GM19452 (cell line): ENCODE measurements at regions not wholly inside any gene's neighbourhood (a gene's known extent, or its start where the extent isn't known, plus 50 kb on each side); places are given as distances from the start of the nearest gene placed in this dataset.

Experiments used
- ATAC-seq: cut with Tn5 transposase; IDR thresholded peaks from one replicate; pipeline ENCODE4 v1.9.1; 2021; ENCODE audit not compliant: unreplicated experiment

DNA sequence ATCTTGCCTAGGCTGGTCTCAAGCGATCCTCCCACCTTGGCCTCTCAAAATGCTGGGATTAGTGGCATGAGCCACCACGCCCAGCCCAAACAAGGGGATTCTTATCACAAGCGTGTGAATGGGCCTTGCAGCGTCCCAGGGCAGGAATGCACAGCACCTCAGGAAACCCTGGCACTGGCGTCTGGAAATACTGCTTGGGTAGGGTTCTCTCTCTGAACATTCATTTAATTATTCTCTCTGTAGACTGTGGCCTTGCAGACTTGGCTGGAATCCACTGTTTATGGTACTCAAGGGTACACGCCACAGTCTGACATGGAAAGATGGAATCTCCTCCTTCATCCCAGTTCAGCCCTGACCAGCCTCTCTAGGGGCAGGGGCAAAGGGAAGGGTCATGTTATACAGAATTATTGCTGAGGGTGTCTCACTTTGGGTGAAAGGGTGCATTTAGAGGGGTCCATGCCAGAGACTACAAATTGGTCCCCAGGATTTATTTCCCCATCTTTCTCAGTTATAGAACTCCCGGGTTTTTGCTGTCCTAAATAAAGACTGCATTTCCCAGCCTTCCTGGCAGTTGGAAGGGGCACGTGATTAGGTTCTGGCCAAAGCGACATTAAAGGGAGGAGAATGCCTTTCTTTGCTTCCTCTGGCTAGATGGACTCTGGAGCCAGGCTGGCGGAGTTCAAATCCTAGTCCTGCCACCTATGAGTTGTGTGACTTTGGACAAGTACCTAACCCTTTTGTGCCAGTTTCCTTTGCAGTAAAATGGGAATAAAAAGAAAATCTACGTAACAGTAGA, 147.2 kb upstream of the HAAO start:
- ATAC-seq: no peak

DNA sequence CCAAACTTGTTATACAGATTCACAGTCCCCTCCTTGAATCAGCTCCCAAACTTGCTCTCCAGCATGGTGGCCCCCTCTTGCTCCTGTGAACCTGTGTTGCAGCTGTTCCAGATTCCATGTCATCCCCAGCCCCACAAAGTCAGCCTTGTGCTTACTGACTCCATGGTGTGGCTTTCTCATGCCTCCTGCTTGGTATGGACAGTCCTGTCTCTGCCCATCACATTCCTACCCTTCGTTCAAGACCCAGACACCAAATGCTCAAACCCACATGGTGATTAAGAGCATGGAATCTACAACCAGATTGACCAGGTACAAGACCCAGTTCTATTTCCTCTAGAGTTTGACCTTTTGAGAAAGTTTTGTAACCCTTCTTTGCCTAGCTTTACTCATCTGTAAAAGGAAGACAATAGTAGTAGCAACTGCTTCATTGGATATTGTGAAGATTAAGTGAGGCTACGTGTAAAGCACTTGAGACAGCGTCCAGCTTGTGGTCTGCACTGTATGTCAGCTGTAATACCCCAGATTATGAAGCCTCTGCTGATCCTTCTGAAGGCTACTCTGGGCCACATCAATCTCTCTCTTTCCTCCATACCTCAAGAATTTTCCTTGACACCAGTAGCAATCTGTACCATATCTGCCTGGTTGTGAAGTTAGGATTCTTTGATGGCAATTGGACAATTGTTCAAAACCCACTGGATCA, 146.4 kb upstream of the HAAO start:
- ATAC-seq: no peak

DNA sequence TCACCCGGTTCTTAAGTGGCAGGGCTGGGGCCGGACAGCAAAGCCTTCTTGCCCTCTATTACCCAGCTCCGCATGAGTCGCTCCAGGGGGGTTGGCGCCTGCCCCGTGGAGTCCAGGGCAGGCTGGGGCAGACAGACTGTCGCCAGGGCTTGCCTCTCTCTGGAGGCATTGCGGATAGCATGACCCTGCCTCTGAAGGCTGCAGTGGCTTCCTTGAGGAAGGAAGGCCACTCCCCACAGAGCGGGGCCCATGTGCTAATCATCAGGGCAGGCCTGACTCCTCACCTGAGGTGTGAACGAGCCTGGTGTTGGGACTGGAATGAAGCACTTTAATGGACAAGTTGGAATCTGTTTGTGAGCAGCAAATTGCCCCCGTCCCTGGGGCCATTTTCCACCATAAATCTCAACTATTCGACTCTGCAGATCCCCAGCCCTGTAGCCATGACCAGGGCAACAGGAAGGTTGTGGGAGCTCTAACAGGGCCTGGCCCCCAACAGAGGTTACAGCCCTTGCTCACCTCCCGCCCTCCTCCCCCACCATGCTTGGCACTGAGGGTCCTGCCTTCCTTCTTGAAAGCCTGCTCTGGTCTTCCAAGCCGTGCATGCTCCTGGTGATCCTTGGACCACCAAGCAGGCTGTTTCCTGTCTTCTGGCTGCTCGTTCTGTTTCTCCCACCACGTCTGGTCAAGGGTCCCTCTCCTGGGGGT, 144.9 kb upstream of the HAAO start:
- no peak for ATAC-seq

DNA sequence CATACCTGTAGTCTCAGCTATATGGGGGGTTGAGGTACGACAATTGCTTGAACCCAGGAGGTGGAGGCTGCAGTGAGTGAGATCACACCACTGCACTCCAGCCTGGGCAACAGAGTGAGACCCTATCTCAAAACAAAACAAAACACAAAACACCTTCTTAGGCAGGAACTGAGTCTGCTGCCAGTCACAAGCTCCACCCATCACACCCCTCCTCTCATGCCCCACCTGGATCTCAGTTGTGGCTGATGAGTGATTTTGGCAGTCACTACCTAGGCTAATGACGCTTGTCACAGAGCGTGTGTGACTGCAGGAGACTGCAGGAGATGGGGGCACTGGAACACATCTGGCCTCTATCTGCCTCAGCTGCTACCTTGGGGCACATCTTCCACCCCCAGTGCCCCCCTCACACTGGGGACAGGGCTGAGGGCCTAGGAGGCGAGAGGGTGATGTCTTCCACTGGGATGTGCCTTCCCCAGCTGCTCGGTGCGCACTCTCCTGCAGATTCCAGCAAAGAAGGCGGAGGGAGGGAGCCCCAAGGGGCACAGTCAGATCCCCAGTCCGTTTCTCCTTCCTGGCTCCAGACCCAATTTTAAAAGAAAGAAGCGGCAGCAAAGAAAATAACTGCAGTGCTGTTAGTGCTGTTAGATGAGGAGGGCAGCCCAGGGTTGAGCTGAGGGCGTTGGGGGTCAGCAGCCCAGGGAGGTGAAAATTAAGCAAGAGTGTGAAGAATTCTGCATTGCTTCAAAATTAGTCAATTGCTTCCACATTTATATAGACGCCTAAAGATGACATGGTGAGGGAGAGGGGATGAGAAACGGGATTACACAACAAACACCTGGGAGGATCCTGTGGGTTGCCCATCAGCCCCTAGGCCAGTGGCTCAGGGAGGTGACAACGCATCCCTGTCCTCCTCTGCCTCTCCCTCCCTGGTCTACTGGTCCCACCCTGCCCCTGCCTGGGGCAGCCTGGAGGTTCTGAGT, 143.6 kb upstream of the HAAO start:
- no peak for ATAC-seq

DNA sequence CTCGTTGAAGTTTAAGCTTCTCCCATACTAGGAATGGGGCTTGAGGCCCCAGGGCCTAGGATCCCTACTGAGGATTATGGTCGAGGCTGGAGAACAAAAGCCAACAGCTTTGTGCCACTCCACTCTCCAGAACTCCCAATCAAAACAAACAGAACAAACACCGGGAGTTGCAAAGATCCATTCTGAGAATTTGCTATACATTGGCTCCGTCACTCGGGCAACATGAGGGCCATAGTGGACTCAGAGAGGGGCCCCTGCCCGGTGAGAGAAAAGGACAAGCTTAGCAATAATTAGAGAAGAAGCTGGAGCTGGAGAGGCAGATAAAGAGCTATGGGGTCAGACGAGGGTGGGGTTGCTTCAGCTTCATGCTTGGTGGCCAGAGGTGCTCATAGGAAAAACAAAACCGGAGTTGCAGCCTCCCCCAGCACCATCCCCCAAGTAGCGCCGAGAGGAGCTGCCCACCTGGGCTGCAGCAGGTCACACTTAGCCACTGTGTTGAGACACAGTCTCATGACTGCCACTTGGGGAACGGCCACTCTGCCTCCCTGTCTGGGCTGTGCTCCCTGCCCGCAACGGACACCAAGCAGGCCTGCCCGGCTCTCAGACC, 142.3 kb upstream of the HAAO start:
- ATAC-seq: no peak

DNA sequence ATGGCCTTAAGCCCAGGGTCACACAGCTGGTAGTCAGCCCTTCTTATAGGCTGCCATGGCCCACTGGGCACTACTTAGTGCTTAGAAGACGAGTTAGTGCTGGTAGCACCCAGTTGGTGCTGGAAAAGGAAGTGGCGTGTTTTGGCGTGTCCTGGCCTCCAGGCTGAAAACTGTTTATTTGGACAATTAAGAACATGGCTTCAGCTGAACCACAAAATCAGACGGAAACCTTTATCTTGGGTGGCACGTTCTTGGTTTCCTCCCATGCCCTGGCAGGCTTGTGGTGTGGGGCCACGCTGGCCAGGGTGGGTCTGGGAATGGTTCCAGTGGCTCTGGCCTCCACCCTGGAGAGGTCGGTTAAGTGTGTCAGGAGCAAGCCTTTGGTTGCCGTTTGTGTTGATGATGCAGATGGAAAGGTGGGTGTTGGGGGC, 141.5 kb upstream of the HAAO start:
- ATAC-seq: no peak

DNA sequence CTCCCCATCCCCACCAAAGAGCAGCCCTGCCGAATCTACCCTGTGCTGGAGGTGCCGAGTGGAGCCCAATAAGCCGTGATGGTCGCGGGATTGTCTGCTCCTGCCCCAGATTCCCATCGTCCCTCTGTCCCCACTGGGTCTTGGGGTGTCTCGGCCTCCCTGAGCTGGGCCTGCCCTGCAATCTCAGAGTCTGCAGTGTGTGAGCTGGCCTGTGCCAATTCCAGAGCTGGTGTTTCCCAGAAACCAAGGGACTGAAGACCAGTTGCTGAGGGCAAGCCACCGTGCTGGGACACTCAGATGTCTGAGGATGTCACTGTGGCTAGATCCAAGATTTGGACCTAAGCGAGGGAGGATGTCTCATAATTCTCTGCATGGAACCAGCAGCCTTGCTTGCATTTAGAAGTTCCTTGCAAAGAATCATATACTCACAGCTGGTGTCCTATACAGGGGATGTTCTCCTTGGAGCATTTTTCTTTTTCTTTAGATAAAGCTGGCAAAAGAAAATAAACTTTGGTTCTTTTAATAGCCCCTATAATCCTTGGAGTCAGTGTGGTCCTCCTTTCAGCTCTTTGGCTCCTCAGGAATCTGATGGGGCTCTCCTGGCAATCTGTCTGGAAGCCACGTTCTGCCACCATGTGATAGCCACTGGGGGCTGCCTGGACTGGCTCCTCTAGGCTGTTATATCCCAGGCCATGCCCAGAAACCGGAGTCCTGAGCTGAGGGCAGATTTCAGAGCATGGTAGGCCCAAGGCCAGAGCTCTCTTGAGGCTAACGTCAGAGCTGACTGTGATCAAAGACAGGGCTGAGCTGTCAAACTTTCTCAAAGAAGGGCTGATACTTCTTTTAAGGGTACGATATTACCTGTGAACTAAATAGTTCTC, 140.1 kb upstream of the HAAO start:
- no peak for ATAC-seq

DNA sequence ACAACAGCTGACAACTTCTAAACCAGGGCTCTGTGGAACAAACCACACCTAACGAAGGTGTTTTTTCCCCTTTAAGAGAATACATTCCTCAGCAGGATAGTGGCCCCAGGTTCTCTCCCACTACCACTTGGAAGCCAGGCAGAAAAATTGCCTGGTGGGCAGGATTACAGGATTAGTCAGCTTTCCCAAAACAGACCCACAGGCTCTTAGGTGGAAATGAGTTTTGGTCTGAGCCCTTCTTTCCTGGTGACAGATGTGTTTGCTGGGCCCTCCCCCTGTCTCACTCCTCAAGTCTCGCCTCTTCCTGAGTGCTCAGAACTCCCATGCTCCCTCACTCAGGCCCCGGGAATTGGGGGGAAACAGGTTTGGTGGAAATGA, 139.4 kb upstream of the HAAO start:
- ATAC-seq: no peak

DNA sequence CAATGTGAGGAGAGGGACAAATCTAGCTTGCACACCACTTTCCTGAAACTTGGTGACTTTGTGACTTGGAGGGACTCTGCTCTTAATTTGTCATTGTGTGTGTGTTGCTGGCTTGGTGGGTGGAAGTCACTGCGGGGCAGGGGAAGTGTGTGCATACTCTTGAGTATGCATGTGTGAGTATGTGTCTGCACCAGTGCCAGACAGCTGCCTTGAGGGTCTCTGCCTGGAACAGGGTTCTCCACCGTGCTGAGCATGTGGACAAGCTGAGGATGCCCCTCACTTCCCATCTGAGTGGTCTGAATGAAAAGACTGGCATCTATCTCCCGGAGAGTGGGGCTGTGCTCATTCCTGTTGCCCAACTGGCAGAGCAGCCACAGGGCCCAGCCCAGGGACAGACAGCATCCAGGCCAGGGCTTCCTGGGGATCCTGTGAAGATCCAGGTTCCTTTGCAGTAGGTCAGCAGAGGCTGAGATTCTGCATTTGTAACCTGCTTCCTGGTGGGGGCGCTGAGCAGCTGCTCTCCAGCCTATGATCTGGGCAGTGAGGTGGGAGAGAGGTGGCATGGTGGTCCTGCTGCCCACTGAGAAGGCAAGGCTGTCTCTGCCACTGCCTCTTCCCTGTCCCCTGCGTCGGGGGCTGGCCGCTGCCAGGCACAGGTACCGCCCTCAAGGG, 138.9 kb upstream of the HAAO start:
- no peak for ATAC-seq

DNA sequence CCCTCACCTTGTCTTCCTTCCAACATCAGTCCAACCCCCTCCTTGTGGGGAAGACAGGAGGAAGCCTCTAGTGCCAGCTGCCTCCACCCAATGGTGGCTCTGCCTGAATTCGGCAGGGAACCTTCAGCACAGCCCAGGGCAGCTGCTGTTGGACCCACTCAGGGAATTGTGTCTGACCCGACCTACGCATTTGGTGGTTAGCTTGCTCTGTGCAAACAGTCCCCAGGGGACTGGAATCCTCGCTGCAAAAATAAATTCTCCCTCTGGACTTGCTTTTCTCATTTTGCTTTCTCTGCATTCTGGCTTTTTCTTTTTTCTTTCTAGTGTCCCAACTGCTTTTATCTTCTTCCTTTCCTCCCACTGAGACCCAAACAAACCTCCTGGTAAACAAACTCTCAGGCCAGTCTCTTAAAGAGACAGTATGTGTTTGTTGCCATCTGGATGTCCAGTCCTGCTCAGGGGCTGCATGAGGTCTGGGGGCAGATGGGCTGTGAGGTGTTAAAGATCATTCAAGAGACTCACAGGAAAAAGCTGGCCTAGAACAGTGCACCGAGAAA, 137.7 kb upstream of the HAAO start:
- no peak for ATAC-seq

DNA sequence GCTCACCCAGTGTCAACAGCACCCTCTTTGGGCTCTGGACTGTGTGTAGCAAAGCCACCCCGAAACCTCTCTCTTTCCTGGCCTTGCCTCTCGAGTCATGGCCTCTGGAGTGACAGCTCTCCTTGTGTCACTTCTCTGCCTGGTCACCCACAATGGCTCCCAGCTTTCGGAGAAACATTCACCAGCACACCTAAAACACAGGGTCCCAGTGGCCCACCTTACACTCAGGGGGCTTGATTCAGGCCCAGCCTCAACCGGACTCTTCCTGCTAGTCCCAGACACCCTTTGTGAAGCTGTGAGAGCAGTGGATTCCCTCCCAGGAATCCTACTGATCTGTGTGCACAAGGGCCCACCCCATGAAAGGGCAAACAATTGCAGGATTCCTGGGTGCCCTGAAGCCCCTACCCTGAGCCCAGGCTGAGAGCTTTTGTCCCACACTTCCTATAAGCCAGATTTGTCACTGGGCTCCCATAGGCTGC, 137.2 kb upstream of the HAAO start:
- no peak for ATAC-seq

DNA sequence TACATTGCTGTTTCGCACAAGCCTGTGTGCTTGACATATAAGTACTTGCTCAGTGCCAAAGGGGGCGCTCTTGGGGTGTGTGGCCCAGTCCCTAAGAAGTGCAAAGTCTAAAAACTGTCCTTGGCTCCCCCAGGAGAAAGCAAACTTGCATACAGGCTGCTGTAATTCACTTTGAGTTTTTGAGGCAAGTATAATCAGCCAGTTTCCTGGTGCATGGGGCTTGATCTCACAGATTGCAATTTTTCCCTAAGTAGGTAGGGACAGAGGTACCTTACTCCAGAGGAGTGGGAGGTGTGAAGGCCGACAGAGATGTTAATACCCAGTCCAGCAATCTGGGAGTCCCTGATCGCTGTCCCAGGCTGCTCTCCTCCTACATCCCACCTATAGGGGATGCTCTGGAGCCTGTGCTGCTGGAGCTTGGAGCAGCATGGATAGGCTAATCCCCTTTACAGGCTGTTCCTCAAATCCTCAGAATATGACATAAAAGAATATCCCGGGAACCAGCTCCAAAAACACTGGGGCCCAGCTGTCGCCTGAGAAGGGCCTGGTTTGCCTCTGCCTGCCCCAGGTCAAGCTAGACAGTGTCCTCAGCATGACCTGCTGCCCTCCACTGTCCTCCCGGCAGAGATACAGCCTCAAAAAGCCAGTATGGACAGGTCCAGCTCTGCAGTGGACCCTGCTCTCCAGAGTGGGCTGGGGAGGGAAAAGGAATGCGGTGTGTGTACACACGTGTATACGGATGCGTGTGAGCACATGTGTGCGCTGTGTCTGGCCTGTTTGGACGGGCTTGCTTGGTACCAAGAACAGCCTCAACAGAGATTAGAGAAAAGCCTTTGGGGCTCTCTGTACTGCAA, 136.5 kb upstream of the HAAO start:
- ATAC-seq: no peak

DNA sequence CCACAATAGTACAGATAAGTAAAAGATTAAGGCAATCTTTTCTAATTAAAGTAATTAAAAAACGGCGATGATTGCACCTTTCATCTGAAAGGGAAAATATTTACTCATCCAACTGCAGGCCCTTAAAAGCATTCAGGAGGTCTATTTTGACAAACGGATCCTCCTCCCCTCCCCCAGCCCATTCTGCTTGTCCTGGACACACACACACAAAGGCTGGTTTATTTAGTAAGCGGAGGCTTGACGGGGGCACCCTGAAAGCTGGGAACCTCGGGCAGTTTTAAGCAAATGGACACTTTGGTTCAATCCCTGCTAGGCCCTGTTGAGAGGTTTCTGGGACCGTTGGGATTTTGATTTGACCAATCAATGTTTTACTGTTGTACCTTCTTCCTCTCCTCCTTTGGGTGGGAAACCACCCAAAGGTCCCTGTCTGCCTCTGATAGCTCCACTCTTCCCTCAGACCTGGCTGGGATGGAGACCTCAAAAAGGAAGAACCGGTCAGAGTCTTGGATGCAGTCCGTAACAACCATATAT, 135.8 kb upstream of the HAAO start:
- no peak for ATAC-seq

DNA sequence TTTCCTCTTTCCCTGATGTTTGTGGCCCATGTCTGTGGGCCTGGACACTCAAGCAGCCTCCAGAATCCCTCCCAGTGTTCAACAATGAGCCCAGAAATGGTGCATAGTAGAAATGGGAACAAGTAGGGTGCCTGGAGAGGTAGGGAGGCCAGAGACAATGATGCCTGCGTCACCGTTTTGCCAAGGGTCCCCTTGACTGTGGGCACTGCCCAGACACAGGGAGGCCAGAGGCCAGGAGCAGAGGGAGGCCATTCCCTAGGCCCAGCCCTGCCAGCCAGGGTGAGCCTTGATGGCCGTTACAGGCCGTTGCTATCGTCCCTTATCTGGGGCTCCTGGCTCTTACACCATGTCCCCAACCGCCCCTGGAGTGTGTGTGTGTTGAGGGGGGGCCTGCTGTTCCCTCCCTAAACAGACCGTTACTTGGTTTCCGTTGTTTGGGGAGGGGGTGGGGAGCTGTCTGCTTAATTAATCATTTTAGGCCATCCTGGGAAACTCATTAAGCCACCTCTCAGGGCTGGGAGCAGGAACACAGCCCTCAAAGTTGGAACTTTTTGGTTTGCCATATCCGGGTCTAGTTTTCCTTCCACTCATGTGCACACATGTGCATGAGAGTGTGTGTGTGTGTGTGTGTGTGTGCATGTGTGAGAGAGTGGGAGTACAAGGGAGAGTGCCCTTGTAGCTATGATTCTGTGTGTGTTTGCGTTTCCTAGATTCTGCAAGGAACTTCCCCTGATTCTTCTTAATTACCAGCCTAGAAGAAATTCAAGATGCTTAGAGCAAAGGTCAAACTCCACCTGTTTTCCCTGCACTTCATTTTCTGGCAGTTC, 135.2 kb upstream of the HAAO start:
- ATAC-seq: no peak

DNA sequence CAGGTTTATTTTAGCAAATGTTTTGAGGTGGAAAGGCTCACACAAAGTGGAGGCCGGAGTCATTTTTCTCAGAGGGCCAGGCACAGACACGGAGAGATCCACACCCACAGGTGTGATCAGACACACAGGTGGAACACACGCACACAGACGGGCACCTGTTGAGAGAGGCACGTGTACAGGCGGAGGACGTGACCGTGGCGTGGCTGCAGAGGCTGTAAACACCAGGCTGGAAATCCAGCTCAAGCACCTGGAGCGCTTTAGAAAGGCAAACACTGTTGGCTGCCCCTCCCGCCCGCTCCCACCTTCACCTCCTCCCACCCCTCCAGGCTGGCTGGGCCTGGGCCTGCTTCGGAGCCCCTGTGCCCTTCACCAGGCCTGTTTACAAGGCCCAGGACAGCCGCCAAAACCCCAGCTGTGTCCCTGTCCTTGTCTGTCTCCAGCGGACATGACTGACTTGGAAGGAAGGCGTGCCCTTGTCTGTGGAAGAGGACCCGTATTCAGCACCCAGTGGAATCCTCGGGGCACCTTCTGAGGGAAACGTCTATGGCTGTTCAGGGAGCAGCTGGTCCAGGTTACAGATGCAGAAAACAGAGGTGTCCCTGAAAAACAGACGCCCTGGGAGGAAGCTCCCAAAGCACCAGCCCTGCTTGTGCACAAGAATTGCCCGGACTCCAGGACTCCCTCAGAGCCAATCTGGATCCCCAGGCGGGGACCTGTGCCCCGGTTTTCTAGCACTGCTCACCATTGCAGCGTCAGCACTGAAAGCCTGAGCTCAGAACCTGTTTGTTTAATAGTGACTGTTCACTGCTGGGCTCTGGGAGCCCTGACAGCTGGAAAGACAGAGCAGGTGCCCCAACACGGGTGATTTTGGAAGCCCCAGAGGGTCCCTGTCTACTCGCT, 134.3 kb upstream of the HAAO start:
- ATAC-seq: no peak
